B cell (primary cell): ENCODE measurements at regions not wholly inside any gene's neighbourhood (a gene's known extent, or its start where the extent isn't known, plus 50 kb on each side); places are given as distances from the start of the nearest gene placed in this dataset.

Experiments
- ATAC-seq: fragments of 200-7000 bp; cut with Tn5 transposase; one replicate; pipeline ENCODE4 v1.10.0; 2021; ENCODE audit warnings: low read depth, mild to moderate bottlenecking, moderate number of reproducible peaks, moderate library complexity
- CTCF ChIA-PET: fragments of 350-600 bp; sonication (Branson Sonifier 250); formaldehyde crosslinking; loops from one replicate; lab custom pipeline; 2021; ENCODE audit warnings: antibody characterized with exemption, inconsistent platforms; lab: Charles Lee
- POLR2A ChIA-PET: fragments of 350-600 bp; sonication (Branson Sonifier 250); formaldehyde crosslinking; loops from one replicate; lab custom pipeline; 2021; ENCODE audit warnings: antibody characterized with exemption; lab: Charles Lee
- DNase-seq: peaks from one replicate; pipeline ENCODE4 v3.0.0; 2013
- H2AFZ ChIP-seq: 2 replicates; pipeline ENCODE4 v1.6.1; 2012; ENCODE audit warnings: mild to moderate bottlenecking, low read depth, low read length; ENCODE audit not compliant: insufficient read depth, poor library complexity, severe bottlenecking
- H3K27ac ChIP-seq, 2 donors: 1 replicate in 1 of 2; 2 replicates in 1 of 2; pipeline ENCODE4 v1.5.1; 2012 to 2013; ENCODE audit warnings: low read length in 2 of 2, mild to moderate bottlenecking in 2 of 2, moderate library complexity in 1 of 2
- H3K27me3 ChIP-seq, 4 experiments: fragments of 200-600 bp in 1 of 4; sonication (generic) in 1 of 4; replicated peaks in 1 of 4; 1 replicate in 2 of 4; 2 replicates in 2 of 4; pipeline versions ENCODE4 v1.6.1 to v1.7.0; 2013 to 2016; ENCODE audit warnings: low read length in 3 of 4, mild to moderate bottlenecking in 2 of 4, mixed read lengths in 1 of 4, moderate library complexity in 1 of 4; ENCODE audit not compliant: insufficient read depth in 4 of 4, control insufficient read depth in 3 of 4; ENCODE audit errors: control extremely low read depth in 1 of 4
- H3K36me3 ChIP-seq, 2 experiments: replicated peaks in 1 of 2; 1 replicate in 1 of 2; 2 replicates in 1 of 2; pipeline versions ENCODE4 v1.6.1 to v1.7.1; 2013; ENCODE audit warnings: low read length in 1 of 2; ENCODE audit not compliant: insufficient read depth in 2 of 2, control insufficient read depth in 1 of 2; ENCODE audit errors: control extremely low read depth in 1 of 2, extremely low read depth in 1 of 2
- H3K4me1 ChIP-seq, 2 donors: fragments of 200-600 bp in 1 of 2; sonication (generic) in 1 of 2; 1 replicate in 1 of 2; 2 replicates in 1 of 2; pipeline versions ENCODE4 v1.5.1 to v1.6.1; 2013 to 2017; ENCODE audit warnings: low read length in 2 of 2; ENCODE audit not compliant: control insufficient read depth in 2 of 2, insufficient read depth in 2 of 2
- H3K4me2 ChIP-seq: replicated peaks from 2 replicates; pipeline ENCODE3; 2012; ENCODE audit warnings: mild to moderate bottlenecking, low read depth, low read length; ENCODE audit not compliant: poor library complexity, severe bottlenecking
- H3K4me3 ChIP-seq, 5 experiments: fragments of 200-600 bp in 1 of 5; sonication (generic) in 1 of 5; 1 replicate in 3 of 5; 2 replicates in 2 of 5; pipeline versions ENCODE4 v1.5.1 to v1.7.0; 2011 to 2016; ENCODE audit warnings: low read length in 4 of 5, mild to moderate bottlenecking in 4 of 5, low read depth in 2 of 5, control low read depth in 1 of 5, moderate library complexity in 1 of 5; ENCODE audit not compliant: insufficient read depth in 1 of 5; ENCODE audit errors: control extremely low read depth in 1 of 5, extremely low read depth in 1 of 5
- H3K79me2 ChIP-seq: fragments of 200-600 bp; sonication (generic); one replicate; pipeline ENCODE4 v1.6.0; 2016; ENCODE audit warnings: low read length; ENCODE audit not compliant: control insufficient read depth, insufficient read depth
- H3K9ac ChIP-seq: fragments of 200-600 bp; sonication (generic); 2 replicates; pipeline ENCODE4 v1.6.1; 2017; ENCODE audit warnings: mild to moderate bottlenecking, low read length, moderate library complexity
- H3K9me3 ChIP-seq, 3 donors: one replicate each; pipeline versions ENCODE4 v1.6.1 to v1.7.1; 2013; ENCODE audit warnings: low read length in 2 of 3; ENCODE audit not compliant: control insufficient read depth in 2 of 3, insufficient read depth in 1 of 3; ENCODE audit errors: control extremely low read depth in 1 of 3
- H4K20me1 ChIP-seq: 2 replicates; pipeline ENCODE4 v1.6.0; 2012; ENCODE audit warnings: mild to moderate bottlenecking, low read length; ENCODE audit not compliant: insufficient read depth, control insufficient read depth, poor library complexity, severe bottlenecking
- H3K27ac Mint-ChIP-seq: one replicate; pipeline ENCODE4 v1.8.0; 2021; ENCODE audit warnings: mixed read lengths
- H3K27me3 Mint-ChIP-seq: one replicate; pipeline ENCODE4 v1.8.0; 2021; ENCODE audit warnings: mixed read lengths
- H3K4me1 Mint-ChIP-seq: one replicate; pipeline ENCODE4 v1.8.0; 2021; ENCODE audit warnings: mixed read lengths
- H3K4me3 Mint-ChIP-seq: one replicate; pipeline ENCODE4 v1.8.0; 2021; ENCODE audit warnings: mixed read lengths
- H3K9me3 Mint-ChIP-seq: one replicate; pipeline ENCODE4 v1.8.0; 2022; ENCODE audit warnings: mixed read lengths; ENCODE audit not compliant: insufficient read depth
- CTCF ChIP-seq: fragments of 200-600 bp; IDR thresholded peaks from one replicate; pipeline ENCODE4 v1.8.0; 2022; ENCODE audit warnings: antibody characterized with exemption, mild to moderate bottlenecking
- EZH2 ChIP-seq: IDR thresholded peaks from 2 replicates; pipeline ENCODE4 v1.6.1; 2012; ENCODE audit warnings: borderline replicate concordance, low read depth, mild to moderate bottlenecking, moderate library complexity, low read length; ENCODE audit not compliant: insufficient read depth, poor library complexity, severe bottlenecking
- WGBS: methylation state at CpG from one replicate; pipeline ENCODE4 v1.1.5; 2013; ENCODE audit warnings: missing lambda C conversion rate; ENCODE audit not compliant: insufficient coverage; 5-methylcytosine and 5-hydroxymethylcytosine counted together
- intact Hi-C: fragments of 100-400 bp; cut with micrococcal nuclease; formaldehyde crosslinking; loops from one replicate; pipeline ENCODE4 v1.10.0; 2022

GRCh38 chr2:21281791-21282514, 158.2 kb downstream of the TDRD15 start:
- no peaks in the 10 kb centered on the region for H3K79me2 ChIP-seq
- no peak for TF ChIP-seq CTCF
- TF ChIP-seq EZH2: no peak
- H3K4me3 ChIP-seq: no peak overlapping the region
- H3K27ac Mint-ChIP-seq: no peak overlapping the region
- H3K9me3 ChIP-seq: peaks cover 0 to 3% (median 0%) of the 10 kb centered on the region in 3 donors
- no peaks in the 10 kb centered on the region for H3K9me3 Mint-ChIP-seq
- H4K20me1 ChIP-seq: no peaks in the 10 kb centered on the region
- H3K27me3 Mint-ChIP-seq: peaks cover 2% of the 10 kb centered on the region
- no peak overlapping the region for H3K9ac ChIP-seq
- no peaks in the 10 kb centered on the region for H3K36me3 ChIP-seq
- ATAC-seq (no peak), DNase-seq (no peak)
- no peak overlapping the region for H3K27ac ChIP-seq
- ChIA-PET POLR2A (no interaction called here), CTCF (no interaction called here)
- H3K4me3 Mint-ChIP-seq: no peak overlapping the region
- 73% methylated on average over 7 of the region's 8 CpGs for WGBS
- H3K4me1 Mint-ChIP-seq: no peaks in the 10 kb centered on the region
- no peak overlapping the region for H2AFZ ChIP-seq
- H3K27me3 ChIP-seq: peaks cover 0 to 2% (median 0%) of the 10 kb centered on the region in 4 experiments
- no peak overlapping the region for H3K4me2 ChIP-seq
- H3K4me1 ChIP-seq: no peaks in the 10 kb centered on the region
- intact Hi-C loops: no loop called here

GRCh38 chr2:21282515-21282898, 158.7 kb downstream of the TDRD15 start:
- H3K27me3 ChIP-seq: peaks cover 0 to 2% (median 0%) of the 10 kb centered on the region in 4 experiments
- WGBS: no CpG with 5 or more reads among the region's 2 CpGs
- H3K9ac ChIP-seq: no peak overlapping the region
- no peak overlapping the region for H2AFZ ChIP-seq
- Mint-ChIP-seq H3K9me3 (no peaks in the 10 kb centered on the region), H3K27me3 (peaks cover 2% of the 10 kb centered on the region), H3K4me3 (no peak overlapping the region), H3K27ac (no peak overlapping the region), H3K4me1 (no peaks in the 10 kb centered on the region)
- CTCF ChIA-PET: no interaction called here
- H3K36me3 ChIP-seq: no peaks in the 10 kb centered on the region
- no peaks in the 10 kb centered on the region for H3K4me1 ChIP-seq
- H3K4me2 ChIP-seq: no peak overlapping the region
- POLR2A ChIA-PET: no interaction called here
- intact Hi-C loops: no loop called here
- no peak overlapping the region for H3K27ac ChIP-seq
- TF ChIP-seq EZH2 (no peak), CTCF (no peak)
- no peaks in the 10 kb centered on the region for H3K79me2 ChIP-seq
- H3K4me3 ChIP-seq: no peak overlapping the region
- H4K20me1 ChIP-seq: no peaks in the 10 kb centered on the region
- ATAC-seq: no peak
- DNase-seq: no peak
- H3K9me3 ChIP-seq: peaks cover 0 to 3% (median 0%) of the 10 kb centered on the region in 3 donors
